Testis (tissue), 2 donors: ENCODE measurements at regions not wholly inside any gene's neighbourhood (a gene's known extent, or its start where the extent isn't known, plus 50 kb on each side); places are given as distances from the start of the nearest gene placed in this dataset.

Source experiments
- DNase-seq: peaks from one replicate; pipeline ENCODE4 v3.0.0-alpha.2; 2019
- H3K27ac ChIP-seq, 2 donors: fragments of 200-600 bp; sonication (generic); one replicate each; pipeline ENCODE4 v1.5.1; 2019
- H3K27me3 ChIP-seq: fragments of 200-600 bp; sonication (generic); one replicate; pipeline ENCODE4 v1.5.1; 2019
- H3K36me3 ChIP-seq: fragments of 200-600 bp; sonication (generic); one replicate; pipeline ENCODE4 v1.5.1; 2017; ENCODE audit warnings: low read depth; ENCODE audit errors: missing control alignments
- H3K4me1 ChIP-seq: fragments of 200-600 bp; sonication (generic); one replicate; pipeline ENCODE4 v1.5.1; 2019
- H3K4me3 ChIP-seq, 2 donors: fragments of 200-600 bp; sonication (generic); one replicate each; pipeline ENCODE4 v1.5.1; 2017 to 2019
- H3K9me3 ChIP-seq: fragments of 200-600 bp; sonication (generic); one replicate; pipeline ENCODE4 v1.5.1; 2017
- POLR2A ChIP-seq: fragments of 450-650 bp; IDR thresholded peaks from one replicate; pipeline ENCODE4 v1.6.1; 2017; ENCODE audit warnings: antibody characterized with exemption, mild to moderate bottlenecking, moderate library complexity
- WGBS, 2 donors: methylation state at CpG; one replicate each; pipeline ENCODE4 v1.1.5; 2018; 5-methylcytosine and 5-hydroxymethylcytosine counted together
- intact Hi-C: fragments of 100-400 bp; cut with DNase I; formaldehyde crosslinking; loops from one replicate; pipeline ENCODE4 v1.15.1; 2023; ENCODE audit warnings: low total_unique reads
- TF ChIP-seq, protein P1 (sequence below), 3 experiments: fragments of 450-650 bp in 2 of 3; fragments of 200-600 bp in 1 of 3; sonication (generic) in 1 of 3; IDR thresholded peaks; one replicate each; pipeline ENCODE4 v1.5.1; 2016 to 2019; ENCODE audit warnings: antibody characterized with exemption in 3 of 3, mild to moderate bottlenecking in 2 of 3, moderate library complexity in 1 of 3

DNA sequence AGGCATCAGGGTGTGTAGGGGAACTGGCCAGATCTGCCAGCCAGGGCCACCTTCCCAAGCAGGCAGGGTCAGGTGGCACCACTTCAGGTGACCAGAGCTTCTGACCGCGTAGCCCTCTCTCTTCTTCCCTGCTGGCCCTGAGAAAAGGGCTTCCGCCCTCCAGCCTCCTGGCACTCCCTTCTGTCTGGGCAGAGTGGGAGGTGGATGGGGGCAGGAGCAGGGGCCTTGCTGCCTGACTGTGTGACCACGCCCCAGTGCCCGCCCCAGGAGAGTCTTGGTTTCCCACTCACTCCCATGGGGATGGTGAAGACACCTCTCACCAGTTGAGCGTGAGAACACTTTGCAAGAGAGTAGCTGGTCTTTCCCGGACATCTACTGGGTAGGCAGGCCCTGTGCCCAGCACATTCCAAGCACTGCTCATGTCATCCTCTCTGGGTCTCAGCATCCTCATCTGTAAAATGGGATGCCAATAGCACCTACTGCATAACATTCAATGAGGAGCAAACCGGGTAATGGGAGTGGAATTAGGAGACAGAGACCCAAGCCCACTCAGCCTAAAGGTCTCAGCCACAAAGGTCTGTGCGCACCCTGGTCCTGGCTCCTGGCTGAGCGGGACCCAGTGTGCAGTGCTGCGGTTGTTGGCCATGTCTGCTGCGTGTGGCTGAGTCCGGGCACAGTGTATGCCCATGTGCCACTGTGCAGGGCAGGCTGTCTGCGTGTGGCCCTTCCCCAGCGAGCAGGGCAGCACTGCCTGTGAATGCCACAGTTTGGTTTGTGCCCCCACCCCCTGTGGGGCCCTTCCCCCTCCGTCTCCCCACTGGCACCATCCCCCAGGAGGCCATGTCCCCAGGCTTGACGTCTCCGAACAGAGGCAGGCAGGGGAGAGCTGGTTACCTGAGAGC lies 179.1 kb upstream of the IER5L start:
- H3K9me3 ChIP-seq = no peaks in the 10 kb centered on the region

DNA sequence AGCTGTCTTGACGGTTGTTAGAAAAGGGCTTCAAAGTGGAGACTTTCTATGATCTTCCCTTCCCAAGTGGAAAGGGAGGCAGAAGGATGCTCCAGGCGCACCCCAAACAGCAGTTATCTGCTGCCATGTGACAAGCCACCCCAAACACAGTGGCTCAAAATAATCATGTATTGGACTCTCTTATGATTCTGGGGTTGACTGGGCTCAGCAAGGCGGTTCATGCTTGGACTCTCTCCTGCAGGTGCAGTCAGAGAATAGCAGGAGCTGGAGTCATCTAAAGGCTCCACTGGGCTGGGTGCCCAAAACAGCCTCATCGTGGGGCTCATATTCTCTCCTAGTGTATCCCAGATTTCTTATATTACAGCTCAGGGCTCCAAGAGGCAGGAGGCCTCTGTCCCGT lies 177.6 kb upstream of the IER5L start:
- Histone ChIP-seq H3K36me3 (no peaks in the 10 kb centered on the region), H3K9me3 (no peaks in the 10 kb centered on the region), H3K27me3 (no peaks in the 10 kb centered on the region), H3K4me1 (peaks cover 15% of the 10 kb centered on the region), H3K27ac (no peak overlapping the region), H3K4me3 (no peak overlapping the region)
- intact Hi-C loops = no loop called here
- DNase-seq = no peak
- no peak for TF ChIP-seq POLR2A
- TF ChIP-seq, protein P1, sequence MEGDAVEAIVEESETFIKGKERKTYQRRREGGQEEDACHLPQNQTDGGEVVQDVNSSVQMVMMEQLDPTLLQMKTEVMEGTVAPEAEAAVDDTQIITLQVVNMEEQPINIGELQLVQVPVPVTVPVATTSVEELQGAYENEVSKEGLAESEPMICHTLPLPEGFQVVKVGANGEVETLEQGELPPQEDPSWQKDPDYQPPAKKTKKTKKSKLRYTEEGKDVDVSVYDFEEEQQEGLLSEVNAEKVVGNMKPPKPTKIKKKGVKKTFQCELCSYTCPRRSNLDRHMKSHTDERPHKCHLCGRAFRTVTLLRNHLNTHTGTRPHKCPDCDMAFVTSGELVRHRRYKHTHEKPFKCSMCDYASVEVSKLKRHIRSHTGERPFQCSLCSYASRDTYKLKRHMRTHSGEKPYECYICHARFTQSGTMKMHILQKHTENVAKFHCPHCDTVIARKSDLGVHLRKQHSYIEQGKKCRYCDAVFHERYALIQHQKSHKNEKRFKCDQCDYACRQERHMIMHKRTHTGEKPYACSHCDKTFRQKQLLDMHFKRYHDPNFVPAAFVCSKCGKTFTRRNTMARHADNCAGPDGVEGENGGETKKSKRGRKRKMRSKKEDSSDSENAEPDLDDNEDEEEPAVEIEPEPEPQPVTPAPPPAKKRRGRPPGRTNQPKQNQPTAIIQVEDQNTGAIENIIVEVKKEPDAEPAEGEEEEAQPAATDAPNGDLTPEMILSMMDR (IDR thresholded peaks at IDR 0.05) = no peak
- WGBS, 2 donors = 93 to 94% methylated on average over 4 to 5 of the region's 5 CpGs

More for the DNA sequence above, 179.1 kb upstream of the IER5L start:
- 91 to 93% methylated on average over 14 to 18 of the region's 18 CpGs for WGBS, 2 donors
- Histone ChIP-seq H3K4me1 (peaks cover 14% of the 10 kb centered on the region), H3K36me3 (no peaks in the 10 kb centered on the region), H3K27me3 (no peaks in the 10 kb centered on the region), H3K27ac (no peak overlapping the region), H3K4me3 (no peak overlapping the region)
- no peak for DNase-seq
- TF ChIP-seq, protein P1 (IDR thresholded peaks at IDR 0.05) = no peak
- TF ChIP-seq POLR2A = no peak
- intact Hi-C loops = no loop called here

DNA sequence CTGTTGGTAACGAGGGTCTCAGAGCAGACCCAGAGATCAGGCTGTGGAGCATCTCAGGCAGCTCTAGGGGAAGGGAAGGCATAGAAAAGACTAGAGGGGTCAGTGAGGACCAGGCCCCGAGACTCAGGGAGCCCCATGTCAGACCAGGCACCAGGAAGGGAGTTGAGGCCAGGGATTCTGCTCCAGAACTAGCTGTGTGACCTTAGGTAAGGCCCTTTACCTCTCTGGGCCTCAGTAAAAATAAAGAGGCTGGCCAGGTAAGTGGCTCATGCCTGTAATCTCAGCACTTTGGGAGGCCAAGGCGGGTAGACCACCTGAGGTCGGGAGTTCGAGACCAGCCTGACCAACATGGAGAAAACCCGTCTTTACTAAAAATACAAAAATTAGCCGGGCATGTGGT lies 176.4 kb upstream of the IER5L start:
- Histone ChIP-seq H3K36me3 (no peaks in the 10 kb centered on the region), H3K27ac (no peak overlapping the region), H3K4me3 (no peak overlapping the region), H3K4me1 (peaks cover 15% of the 10 kb centered on the region), H3K9me3 (no peaks in the 10 kb centered on the region), H3K27me3 (no peaks in the 10 kb centered on the region)
- no peak for DNase-seq
- no peak for TF ChIP-seq POLR2A
- TF ChIP-seq, protein P1 (IDR thresholded peaks at IDR 0.05) = no peak
- intact Hi-C loops = no loop called here
- WGBS, 2 donors = 96 to 98% methylated on average over 7 of the region's 7 CpGs

DNA sequence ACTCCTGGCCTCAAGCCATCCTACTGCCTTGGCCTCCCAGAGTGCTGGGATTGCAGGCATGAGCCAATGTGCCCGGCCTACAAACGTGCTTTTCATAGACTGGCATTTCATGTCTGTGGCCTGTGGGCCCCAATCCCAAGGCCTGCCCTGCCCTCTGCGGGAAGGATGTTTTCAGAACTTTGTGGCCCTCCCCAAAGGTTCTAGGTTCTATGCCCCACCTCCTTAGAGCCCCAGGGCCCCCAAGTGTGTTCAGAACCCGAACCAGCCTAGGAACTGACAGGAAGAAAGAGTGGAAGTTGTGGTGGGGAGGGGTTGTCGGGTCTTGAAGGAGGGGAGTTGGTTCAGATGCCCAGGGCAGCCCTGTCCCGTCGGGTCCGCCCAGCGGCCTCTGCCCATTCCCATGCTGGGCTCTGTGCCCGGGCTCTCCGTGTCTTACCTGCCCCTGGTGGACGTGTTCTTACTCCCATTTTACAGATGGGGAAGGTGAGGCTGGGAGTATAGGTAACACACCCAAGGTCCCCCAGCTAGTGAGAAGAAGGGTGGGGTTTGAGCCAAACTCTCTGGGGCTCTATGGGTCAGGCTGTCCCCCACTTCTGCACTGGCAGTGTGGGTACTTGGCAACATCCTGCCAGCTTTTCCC lies 175.8 kb upstream of the IER5L start:
- no peak for TF ChIP-seq POLR2A
- TF ChIP-seq, protein P1 (IDR thresholded peaks at IDR 0.05) = no peak
- WGBS, 2 donors = 84 to 86% methylated on average over 12 of the region's 12 CpGs
- Histone ChIP-seq H3K27me3 (no peaks in the 10 kb centered on the region), H3K27ac (peak overlapping the region in 1 of 2 donors; percentile 83), H3K4me1 (peaks cover 15% of the 10 kb centered on the region), H3K36me3 (no peaks in the 10 kb centered on the region), H3K4me3 (no peak overlapping the region), H3K9me3 (no peaks in the 10 kb centered on the region)
- no peak for DNase-seq
- intact Hi-C loops = no loop called here
